ENCODE measurements at regions not wholly inside any gene's neighbourhood (a gene's known extent, or its start where the extent isn't known, plus 50 kb on each side); places are given as distances from the start of the nearest gene placed in this dataset.
"Not testable (repeated sequence)": the region's sequence is repeated elsewhere in the genome, so short reads cannot be mapped to it uniquely, and the experiment has no call there.

DNA sequence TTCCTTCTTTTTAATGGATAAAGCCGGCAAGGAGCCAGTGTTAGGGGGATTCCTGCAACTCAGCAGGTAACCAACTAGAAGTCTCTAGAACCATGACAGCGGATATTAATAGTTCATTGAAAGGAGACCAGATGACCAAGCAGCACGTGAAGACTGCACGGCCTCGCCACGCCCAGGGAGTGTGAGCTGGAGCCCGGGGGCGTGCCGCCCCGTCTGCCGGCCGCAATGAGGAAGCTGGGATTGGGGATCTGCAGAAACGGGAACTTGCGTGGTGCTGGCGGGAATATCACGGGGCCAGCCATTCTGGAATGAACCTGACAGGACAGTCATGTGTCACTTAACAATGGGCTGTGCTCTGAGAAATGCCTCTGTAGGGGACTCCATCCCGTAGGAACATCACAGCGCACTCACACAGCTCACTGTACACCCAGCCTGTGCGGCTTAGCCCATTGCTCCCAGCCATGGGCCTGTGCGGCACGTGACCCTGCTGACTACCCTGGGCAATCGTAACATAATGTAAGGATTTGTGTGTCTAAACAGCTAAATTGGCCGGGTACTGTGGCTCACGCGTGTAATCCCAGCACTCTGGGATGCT is 4092.8 kb upstream of the TPTE start:
- not testable (repeated sequence) for BruUV-seq (replicated peaks); ATAC-seq

DNA sequence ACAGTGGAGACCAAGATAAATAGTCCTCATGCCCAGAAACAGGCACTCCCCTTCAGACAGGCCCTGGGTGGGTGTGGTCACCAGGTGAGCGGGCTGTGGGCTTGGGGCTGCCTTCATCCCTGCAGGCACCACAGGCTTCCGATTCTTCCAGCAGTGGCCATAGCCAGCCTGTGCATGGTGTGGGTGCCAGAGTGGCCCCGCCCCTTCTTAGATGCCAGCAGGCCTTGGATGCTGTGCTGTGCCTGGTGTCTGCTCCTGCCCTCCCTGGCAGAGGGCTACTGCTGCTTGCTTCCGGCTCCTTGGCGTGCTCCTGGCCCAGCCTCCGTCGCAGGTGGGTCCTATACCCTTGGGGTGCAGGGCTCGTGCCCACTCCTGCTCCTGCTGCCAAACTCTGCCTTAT is 4091.5 kb upstream of the TPTE start:
- H3K9ac ChIP-seq (ENCODE audit: control insufficient read depth, insufficient read depth, low read length); SMC1A ChIA-PET (ENCODE audit: uncharacterized antibody, unreplicated experiment); intact Hi-C loops (cut with micrococcal nuclease; ENCODE audit: unreplicated experiment); in situ Hi-C loops (cut with MboI); H3K4me3 ChIP-seq; H3K36me3 ChIP-seq (ENCODE audit: control insufficient read depth in 2 of 2, insufficient read depth in 2 of 2, low read length in 1 of 2); CTCF ChIA-PET; DNase-seq (ENCODE audit: low read depth, low spot score); RAD21 ChIA-PET (ENCODE audit: unreplicated experiment); H3K4me1 ChIP-seq (ENCODE audit: control insufficient read depth, insufficient read depth, low read length); POLR2A ChIA-PET; H3K27me3 ChIP-seq (replicated peaks in 1 of 2; ENCODE audit: control insufficient read depth in 2 of 2, insufficient read depth in 2 of 2, low read length in 1 of 2); H2AFZ ChIP-seq (ENCODE audit: control insufficient read depth, low read depth, low read length); H3K9me3 ChIP-seq (replicated peaks; ENCODE audit: control insufficient read depth, insufficient read depth, low read length); FAIRE-seq; BruUV-seq (replicated peaks); ATAC-seq; H3K4me2 ChIP-seq (ENCODE audit: control insufficient read depth, insufficient read depth); H4K20me1 ChIP-seq (ENCODE audit: control insufficient read depth, insufficient read depth); H3K79me2 ChIP-seq (ENCODE audit: control insufficient read depth, insufficient read depth, low read length); H3K27ac ChIP-seq (ENCODE audit: control insufficient read depth, insufficient read depth): not testable (repeated sequence)
- 100% methylated on average over 1 of the region's 8 CpGs for WGBS (ENCODE audit: insufficient coverage, insufficient replicate concordance, low lambda C conversion rate, missing lambda C conversion rate)

More for the DNA sequence above, 4092.8 kb upstream of the TPTE start:
- H3K27ac ChIP-seq (ENCODE audit: control insufficient read depth, insufficient read depth); CTCF ChIA-PET; H3K4me2 ChIP-seq (ENCODE audit: control insufficient read depth, insufficient read depth); H3K9ac ChIP-seq (ENCODE audit: control insufficient read depth, insufficient read depth, low read length); H3K79me2 ChIP-seq (ENCODE audit: control insufficient read depth, insufficient read depth, low read length); FAIRE-seq; H3K4me1 ChIP-seq (ENCODE audit: control insufficient read depth, insufficient read depth, low read length); POLR2A ChIA-PET; SMC1A ChIA-PET (ENCODE audit: uncharacterized antibody, unreplicated experiment); DNase-seq (ENCODE audit: low read depth, low spot score); H3K4me3 ChIP-seq; H3K36me3 ChIP-seq (ENCODE audit: control insufficient read depth in 2 of 2, insufficient read depth in 2 of 2, low read length in 1 of 2); RAD21 ChIA-PET (ENCODE audit: unreplicated experiment); H2AFZ ChIP-seq (ENCODE audit: control insufficient read depth, low read depth, low read length); H4K20me1 ChIP-seq (ENCODE audit: control insufficient read depth, insufficient read depth); H3K9me3 ChIP-seq (replicated peaks; ENCODE audit: control insufficient read depth, insufficient read depth, low read length); H3K27me3 ChIP-seq (replicated peaks in 1 of 2; ENCODE audit: control insufficient read depth in 2 of 2, insufficient read depth in 2 of 2, low read length in 1 of 2); intact Hi-C loops (cut with micrococcal nuclease; ENCODE audit: unreplicated experiment); in situ Hi-C loops (cut with MboI): not testable (repeated sequence)
- 96% methylated on average over 15 of the region's 25 CpGs for WGBS (ENCODE audit: insufficient coverage, insufficient replicate concordance, low lambda C conversion rate, missing lambda C conversion rate)

DNA sequence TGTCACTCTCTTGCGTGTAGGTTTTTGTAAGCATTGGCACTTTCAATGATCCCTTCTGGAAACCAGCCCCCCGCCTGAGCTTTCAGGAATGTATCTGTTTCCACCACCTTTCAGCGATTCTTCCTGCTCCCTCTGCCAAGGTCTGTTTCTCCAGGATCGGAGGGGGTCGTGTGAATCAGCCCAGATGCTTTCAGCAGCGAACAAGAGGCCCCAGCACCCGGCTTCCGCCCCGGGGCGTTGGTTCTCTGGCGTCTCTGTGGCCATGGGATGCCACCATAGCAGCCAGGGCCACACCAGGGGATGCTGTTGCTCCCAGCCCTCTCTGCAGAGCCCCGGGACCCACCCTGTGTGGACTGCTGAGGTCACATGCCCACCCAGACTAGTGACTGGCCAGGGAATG is 4088.2 kb upstream of the TPTE start:
- H3K79me2 ChIP-seq (ENCODE audit: control insufficient read depth, insufficient read depth, low read length); H4K20me1 ChIP-seq (ENCODE audit: control insufficient read depth, insufficient read depth); H3K27me3 ChIP-seq (replicated peaks in 1 of 2; ENCODE audit: control insufficient read depth in 2 of 2, insufficient read depth in 2 of 2, low read length in 1 of 2); H3K4me2 ChIP-seq (ENCODE audit: control insufficient read depth, insufficient read depth); BruUV-seq (replicated peaks); H3K9ac ChIP-seq (ENCODE audit: control insufficient read depth, insufficient read depth, low read length); RAD21 ChIA-PET (ENCODE audit: unreplicated experiment); FAIRE-seq; CTCF ChIA-PET; in situ Hi-C loops (cut with MboI); H3K9me3 ChIP-seq (replicated peaks; ENCODE audit: control insufficient read depth, insufficient read depth, low read length); DNase-seq (ENCODE audit: low read depth, low spot score); H3K4me3 ChIP-seq; H3K27ac ChIP-seq (ENCODE audit: control insufficient read depth, insufficient read depth); H3K4me1 ChIP-seq (ENCODE audit: control insufficient read depth, insufficient read depth, low read length); H2AFZ ChIP-seq (ENCODE audit: control insufficient read depth, low read depth, low read length); intact Hi-C loops (cut with micrococcal nuclease; ENCODE audit: unreplicated experiment); POLR2A ChIA-PET; SMC1A ChIA-PET (ENCODE audit: uncharacterized antibody, unreplicated experiment); H3K36me3 ChIP-seq (ENCODE audit: control insufficient read depth in 2 of 2, insufficient read depth in 2 of 2, low read length in 1 of 2); ATAC-seq: not testable (repeated sequence)
- no CpG with 5 or more reads among the region's 12 CpGs for WGBS (ENCODE audit: insufficient coverage, insufficient replicate concordance, low lambda C conversion rate, missing lambda C conversion rate)

DNA sequence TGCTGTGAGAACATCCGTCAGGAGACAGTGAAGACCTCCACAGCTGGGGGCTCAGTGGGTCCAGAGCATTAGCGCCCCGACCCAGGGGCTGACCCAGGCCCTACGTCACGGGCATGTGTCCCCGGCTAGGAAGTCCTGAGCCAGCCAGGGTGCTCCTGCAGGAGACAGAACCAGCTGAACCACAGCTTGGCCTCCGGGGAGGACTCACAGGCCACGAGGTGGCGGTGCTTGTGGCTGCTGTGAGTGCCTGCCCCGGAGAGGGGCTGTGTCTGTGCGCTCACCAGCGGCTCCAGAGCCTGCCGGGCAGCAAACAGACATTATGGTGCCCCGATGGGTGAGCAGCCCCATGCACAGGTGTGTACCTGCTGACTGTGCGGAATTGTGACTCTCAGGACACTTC is 4085.2 kb upstream of the TPTE start:
- SMC1A ChIA-PET (ENCODE audit: uncharacterized antibody, unreplicated experiment); H3K4me2 ChIP-seq (ENCODE audit: control insufficient read depth, insufficient read depth); FAIRE-seq; in situ Hi-C loops (cut with MboI); H2AFZ ChIP-seq (ENCODE audit: control insufficient read depth, low read depth, low read length); H3K9me3 ChIP-seq (replicated peaks; ENCODE audit: control insufficient read depth, insufficient read depth, low read length); CTCF ChIA-PET; intact Hi-C loops (cut with micrococcal nuclease; ENCODE audit: unreplicated experiment); DNase-seq (ENCODE audit: low read depth, low spot score); POLR2A ChIA-PET; H3K79me2 ChIP-seq (ENCODE audit: control insufficient read depth, insufficient read depth, low read length); H3K36me3 ChIP-seq (ENCODE audit: control insufficient read depth in 2 of 2, insufficient read depth in 2 of 2, low read length in 1 of 2); H3K4me3 ChIP-seq; H3K4me1 ChIP-seq (ENCODE audit: control insufficient read depth, insufficient read depth, low read length); RAD21 ChIA-PET (ENCODE audit: unreplicated experiment); H3K9ac ChIP-seq (ENCODE audit: control insufficient read depth, insufficient read depth, low read length); BruUV-seq (replicated peaks); H3K27me3 ChIP-seq (replicated peaks in 1 of 2; ENCODE audit: control insufficient read depth in 2 of 2, insufficient read depth in 2 of 2, low read length in 1 of 2); ATAC-seq; H3K27ac ChIP-seq (ENCODE audit: control insufficient read depth, insufficient read depth); H4K20me1 ChIP-seq (ENCODE audit: control insufficient read depth, insufficient read depth): not testable (repeated sequence)
- WGBS (ENCODE audit: insufficient coverage, insufficient replicate concordance, low lambda C conversion rate, missing lambda C conversion rate), result no CpG with 5 or more reads among the region's 15 CpGs

Measured in GM12878 (cell line).